DMS 273 (cell line): ENCODE measurements at regions not wholly inside any gene's neighbourhood (a gene's known extent, or its start where the extent isn't known, plus 50 kb on each side); places are given as distances from the start of the nearest gene placed in this dataset.
A peak's percentile ranks its signal among the peaks of the same experiment; 100 is the strongest.

Experiments used
- DNase-seq: peaks from one replicate; lab custom pipeline; 2025; ENCODE audit not compliant: unreplicated experiment; lab: John Stamatoyannopoulos, UW

GRCh38 chr1:37085393-37085792, 51.1 kb upstream of the GRIK3 start:
- peak; percentile 45 for DNase-seq

- DNase-seq: no peak
Observed at GRCh38 chr1:37089750-37090149, 55.4 kb upstream of the GRIK3 start.

GRCh38 chr1:37090671-37091070, 56.4 kb upstream of the GRIK3 start:
- no peak for DNase-seq

- peak; percentile 31 for DNase-seq
Observed at GRCh38 chr1:37092937-37093336, 58.6 kb upstream of the GRIK3 start.

GRCh38 chr1:37094302-37094701, 60.0 kb upstream of the GRIK3 start:
- DNase-seq: no peak

GRCh38 chr1:37096523-37096922, 62.2 kb upstream of the GRIK3 start:
- peak; percentile 45 for DNase-seq

- DNase-seq: no peak
Observed at GRCh38 chr1:37097731-37098130, 63.4 kb upstream of the GRIK3 start.

GRCh38 chr1:37098237-37098636, 63.9 kb upstream of the GRIK3 start:
- no peak for DNase-seq

- no peak for DNase-seq
Observed at GRCh38 chr1:37100310-37100709, 66.0 kb upstream of the GRIK3 start.

GRCh38 chr1:37102656-37103382, 68.5 kb upstream of the GRIK3 start:
- DNase-seq: no peak

GRCh38 chr1:37105911-37106310, 71.6 kb upstream of the GRIK3 start:
- DNase-seq: no peak

GRCh38 chr1:37107153-37107907, 73.0 kb upstream of the GRIK3 start:
- no peak for DNase-seq

GRCh38 chr1:37108596-37109188, 74.4 kb upstream of the GRIK3 start:
- no peak for DNase-seq

GRCh38 chr1:37112430-37112829, 78.1 kb upstream of the GRIK3 start:
- no peak for DNase-seq

- no peak for DNase-seq
Observed at GRCh38 chr1:37113285-37113997, 79.1 kb upstream of the GRIK3 start.

- DNase-seq: no peak
Observed at GRCh38 chr1:37118790-37119189, 84.5 kb upstream of the GRIK3 start.

GRCh38 chr1:37120279-37120678, 86.0 kb upstream of the GRIK3 start:
- DNase-seq: no peak

GRCh38 chr1:37123276-37124115, 89.2 kb upstream of the GRIK3 start:
- no peak for DNase-seq

GRCh38 chr1:37124501-37124900, 90.2 kb upstream of the GRIK3 start:
- DNase-seq: no peak

GRCh38 chr1:37125295-37125694, 91.0 kb upstream of the GRIK3 start:
- no peak for DNase-seq
